Upper lobe of right lung (tissue), 1 donor: ENCODE measurements at regions not wholly inside any gene's neighbourhood (a gene's known extent, or its start where the extent isn't known, plus 50 kb on each side); places are given as distances from the start of the nearest gene placed in this dataset.
A peak's percentile ranks its signal among the peaks of the same experiment; 100 is the strongest.

Source experiments
- ATAC-seq: fragments of 200-7000 bp; cut with Tn5 transposase; one replicate; pipeline ENCODE4 v1.9.1; 2020; ENCODE audit warnings: mild to moderate bottlenecking, moderate library complexity
- DNase-seq: peaks from one replicate; pipeline ENCODE4 v3.0.0-alpha.2; 2020
- H3K27ac ChIP-seq: fragments of 200-600 bp; one replicate; pipeline ENCODE4 v1.8.0; 2022
- H3K27me3 ChIP-seq: fragments of 200-600 bp; one replicate; pipeline ENCODE4 v1.8.0; 2022; ENCODE audit warnings: mild to moderate bottlenecking
- H3K36me3 ChIP-seq: fragments of 200-600 bp; one replicate; pipeline ENCODE4 v1.8.0; 2022
- H3K4me1 ChIP-seq: fragments of 200-600 bp; one replicate; pipeline ENCODE4 v1.8.0; 2022
- H3K4me3 ChIP-seq: fragments of 200-600 bp; one replicate; pipeline ENCODE4 v1.8.0; 2022; ENCODE audit warnings: mild to moderate bottlenecking
- H3K9me3 ChIP-seq: fragments of 200-600 bp; one replicate; pipeline ENCODE4 v1.8.0; 2022
- intact Hi-C: fragments of 100-400 bp; cut with DNase I; formaldehyde crosslinking; loops from one replicate; pipeline ENCODE4 v1.11.0; 2022
- TF ChIP-seq, protein P1 (sequence below): fragments of 200-600 bp; IDR thresholded peaks from one replicate; pipeline ENCODE4 v1.8.0; 2022; ENCODE audit warnings: antibody characterized with exemption
- donor health status: DM: no; HTN: yes; CAD: no; lungs with severe emphysema.

DNA sequence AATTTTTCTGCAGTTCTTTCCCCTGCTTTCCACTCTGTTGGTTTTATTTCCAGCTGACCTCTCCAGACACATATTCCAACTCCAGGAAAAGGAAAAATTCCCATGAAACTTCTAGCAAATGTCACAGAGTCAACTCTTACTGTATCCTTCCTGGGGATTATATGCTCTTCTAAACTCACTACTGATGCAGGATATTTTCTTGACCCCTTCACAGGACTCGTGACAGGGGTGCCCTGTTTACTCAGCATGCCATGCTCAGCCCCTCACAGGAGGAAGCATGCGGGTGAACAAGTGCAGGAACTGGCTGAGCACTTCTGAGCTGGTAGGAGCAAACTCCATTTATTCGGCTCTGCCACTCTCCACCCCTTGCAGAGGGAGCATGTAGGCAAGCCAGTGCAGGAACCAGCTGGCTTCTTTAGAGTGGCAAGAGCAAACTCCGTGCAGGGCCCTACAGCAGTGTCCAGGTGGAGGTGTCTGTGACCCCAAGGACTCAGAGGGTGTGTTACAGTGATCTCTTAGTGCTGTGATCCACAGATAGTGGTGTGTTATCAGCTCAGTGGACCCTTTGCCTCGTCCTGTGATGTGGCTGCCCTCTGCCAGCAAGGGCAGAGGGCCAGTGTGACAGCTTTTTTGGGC, 413.6 kb upstream of the GRM7 start:
- no peak overlapping the region for H3K27ac ChIP-seq
- H3K36me3 ChIP-seq, result no peaks in the 10 kb centered on the region
- H3K27me3 ChIP-seq, result no peaks in the 10 kb centered on the region
- no peaks in the 10 kb centered on the region for H3K4me1 ChIP-seq
- intact Hi-C loops, result no loop called here
- no peaks in the 10 kb centered on the region for H3K9me3 ChIP-seq
- TF ChIP-seq, protein P1, sequence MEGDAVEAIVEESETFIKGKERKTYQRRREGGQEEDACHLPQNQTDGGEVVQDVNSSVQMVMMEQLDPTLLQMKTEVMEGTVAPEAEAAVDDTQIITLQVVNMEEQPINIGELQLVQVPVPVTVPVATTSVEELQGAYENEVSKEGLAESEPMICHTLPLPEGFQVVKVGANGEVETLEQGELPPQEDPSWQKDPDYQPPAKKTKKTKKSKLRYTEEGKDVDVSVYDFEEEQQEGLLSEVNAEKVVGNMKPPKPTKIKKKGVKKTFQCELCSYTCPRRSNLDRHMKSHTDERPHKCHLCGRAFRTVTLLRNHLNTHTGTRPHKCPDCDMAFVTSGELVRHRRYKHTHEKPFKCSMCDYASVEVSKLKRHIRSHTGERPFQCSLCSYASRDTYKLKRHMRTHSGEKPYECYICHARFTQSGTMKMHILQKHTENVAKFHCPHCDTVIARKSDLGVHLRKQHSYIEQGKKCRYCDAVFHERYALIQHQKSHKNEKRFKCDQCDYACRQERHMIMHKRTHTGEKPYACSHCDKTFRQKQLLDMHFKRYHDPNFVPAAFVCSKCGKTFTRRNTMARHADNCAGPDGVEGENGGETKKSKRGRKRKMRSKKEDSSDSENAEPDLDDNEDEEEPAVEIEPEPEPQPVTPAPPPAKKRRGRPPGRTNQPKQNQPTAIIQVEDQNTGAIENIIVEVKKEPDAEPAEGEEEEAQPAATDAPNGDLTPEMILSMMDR, result no peak
- DNase-seq, result no peak
- peak; percentile 31 for ATAC-seq
- H3K4me3 ChIP-seq, result no peak overlapping the region

DNA sequence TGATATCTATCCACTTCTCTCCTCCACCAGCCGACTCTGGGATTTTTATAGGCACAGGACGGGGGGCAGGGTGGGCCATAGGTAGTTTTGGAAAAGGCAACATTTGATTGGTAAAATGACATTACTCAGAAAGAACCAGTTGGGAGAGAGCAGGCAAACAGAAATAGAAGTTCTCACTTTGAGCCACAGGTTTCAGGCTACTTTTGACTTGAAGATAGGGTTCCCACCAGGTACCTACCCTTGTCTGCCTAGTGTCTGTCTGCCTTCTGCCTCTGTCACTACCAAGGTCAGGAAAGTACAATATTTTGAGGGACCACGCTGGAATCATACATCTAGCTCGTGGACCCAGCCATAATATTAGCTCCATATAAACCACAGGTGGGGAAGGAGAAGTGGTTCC, 412.9 kb upstream of the GRM7 start:
- TF ChIP-seq, protein P1, result no peak
- no peak for DNase-seq
- Histone ChIP-seq H3K4me1 (no peaks in the 10 kb centered on the region), H3K27me3 (no peaks in the 10 kb centered on the region), H3K36me3 (no peaks in the 10 kb centered on the region), H3K27ac (no peak overlapping the region), H3K9me3 (no peaks in the 10 kb centered on the region), H3K4me3 (no peak overlapping the region)
- intact Hi-C loops, result no loop called here
- ATAC-seq, result no peak

DNA sequence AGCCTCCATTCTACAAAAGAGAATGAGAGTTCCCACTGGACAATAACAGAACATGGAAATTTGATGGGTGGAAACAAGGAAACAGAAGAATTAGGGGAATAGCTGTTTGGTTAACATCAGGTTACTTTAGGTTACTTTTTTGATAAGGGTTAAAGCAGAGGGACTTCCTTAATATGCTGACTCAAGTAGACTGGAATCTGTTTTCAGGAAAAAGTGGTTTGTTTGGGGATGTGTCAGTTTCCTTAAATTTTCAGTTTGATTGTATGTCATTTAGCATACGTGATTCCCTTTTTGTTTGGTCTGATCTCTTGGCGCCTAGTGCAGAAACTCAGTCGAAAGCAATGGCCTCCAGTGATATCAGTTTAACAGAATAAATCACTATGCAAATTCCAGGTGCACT, 411.8 kb upstream of the GRM7 start:
- Histone ChIP-seq H3K9me3 (no peaks in the 10 kb centered on the region), H3K4me3 (no peak overlapping the region), H3K27ac (no peak overlapping the region), H3K4me1 (no peaks in the 10 kb centered on the region), H3K27me3 (no peaks in the 10 kb centered on the region), H3K36me3 (no peaks in the 10 kb centered on the region)
- DNase-seq (no peak), ATAC-seq (no peak)
- TF ChIP-seq, protein P1, result no peak
- intact Hi-C loops, result no loop called here

DNA sequence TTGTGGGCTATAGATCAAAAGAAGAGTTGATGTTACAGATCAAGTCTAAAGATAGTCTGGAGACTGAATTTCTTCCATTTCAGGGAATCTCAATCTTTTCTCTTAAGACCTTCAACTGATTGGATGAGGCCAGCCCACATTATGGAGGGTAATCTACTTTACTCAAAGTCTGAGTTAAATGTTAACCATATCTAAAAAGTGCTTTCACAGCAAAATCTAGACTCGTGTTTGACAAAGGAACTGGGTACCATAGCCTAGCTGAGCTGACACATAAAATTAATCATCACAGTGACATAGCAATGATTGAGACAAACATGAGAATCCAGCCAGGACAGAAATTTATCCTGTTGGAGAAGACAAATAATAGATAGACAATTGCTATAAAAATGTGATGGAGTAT, 407.9 kb upstream of the GRM7 start:
- no peak for ATAC-seq
- H3K4me1 ChIP-seq, result no peaks in the 10 kb centered on the region
- no peak overlapping the region for H3K27ac ChIP-seq
- no peak overlapping the region for H3K4me3 ChIP-seq
- intact Hi-C loops, result no loop called here
- no peaks in the 10 kb centered on the region for H3K9me3 ChIP-seq
- H3K36me3 ChIP-seq, result no peaks in the 10 kb centered on the region
- no peaks in the 10 kb centered on the region for H3K27me3 ChIP-seq
- DNase-seq, result no peak
- TF ChIP-seq, protein P1, result no peak

DNA sequence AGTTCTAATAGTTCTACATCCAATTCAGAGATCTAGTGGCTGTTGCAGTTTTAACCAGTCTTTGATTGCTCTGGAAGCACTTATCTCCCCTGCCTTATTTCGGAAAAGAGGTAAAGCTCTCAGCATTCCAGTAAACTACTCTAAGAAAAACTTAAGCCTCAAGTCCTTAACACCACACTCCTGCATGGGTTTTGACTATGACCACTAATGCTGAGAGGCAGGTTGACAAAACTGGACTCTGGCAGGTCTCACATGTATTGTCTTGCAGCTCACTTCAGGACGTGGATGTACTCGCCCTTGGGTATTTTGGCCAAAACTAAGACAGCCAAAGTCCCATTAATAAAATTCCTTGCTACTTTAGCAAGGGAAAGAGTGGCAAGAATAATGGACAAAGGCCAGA, 405.9 kb upstream of the GRM7 start:
- Histone ChIP-seq H3K4me1 (no peaks in the 10 kb centered on the region), H3K27ac (no peak overlapping the region), H3K4me3 (no peak overlapping the region), H3K27me3 (no peaks in the 10 kb centered on the region), H3K9me3 (no peaks in the 10 kb centered on the region), H3K36me3 (no peaks in the 10 kb centered on the region)
- peak; percentile 64 for ATAC-seq
- TF ChIP-seq, protein P1, result no peak
- no peak for DNase-seq
- intact Hi-C loops, result no loop called here

DNA sequence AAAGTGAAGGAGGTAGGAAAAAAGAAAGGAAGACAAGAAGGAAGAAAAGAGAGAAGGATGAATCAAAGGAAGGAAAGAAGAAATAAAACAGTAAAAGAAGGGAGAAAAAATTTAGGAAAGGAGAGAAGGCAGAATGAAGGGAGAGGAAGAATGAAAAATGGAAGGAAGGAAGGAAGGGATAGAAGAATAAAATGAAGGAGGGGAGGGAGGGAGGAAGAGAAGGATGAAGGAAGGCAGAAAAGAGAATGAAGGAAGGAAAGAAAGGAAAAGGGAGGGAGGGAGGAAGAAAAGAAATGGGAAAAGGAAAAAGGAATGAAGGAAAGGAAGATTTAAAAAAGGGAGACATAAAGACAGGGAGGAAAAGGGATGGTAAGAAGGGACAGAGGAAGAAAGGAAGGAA, 393.7 kb upstream of the GRM7 start:
- intact Hi-C loops, result no loop called here
- Histone ChIP-seq H3K4me1 (no peaks in the 10 kb centered on the region), H3K27ac (no peak overlapping the region), H3K4me3 (no peak overlapping the region), H3K36me3 (no peaks in the 10 kb centered on the region), H3K27me3 (no peaks in the 10 kb centered on the region), H3K9me3 (no peaks in the 10 kb centered on the region)
- ATAC-seq (no peak), DNase-seq (no peak)
- TF ChIP-seq, protein P1, result no peak
